ENCODE measurements at regions not wholly inside any gene's neighbourhood (a gene's known extent, or its start where the extent isn't known, plus 50 kb on each side); places are given as distances from the start of the nearest gene placed in this dataset.

DNA sequence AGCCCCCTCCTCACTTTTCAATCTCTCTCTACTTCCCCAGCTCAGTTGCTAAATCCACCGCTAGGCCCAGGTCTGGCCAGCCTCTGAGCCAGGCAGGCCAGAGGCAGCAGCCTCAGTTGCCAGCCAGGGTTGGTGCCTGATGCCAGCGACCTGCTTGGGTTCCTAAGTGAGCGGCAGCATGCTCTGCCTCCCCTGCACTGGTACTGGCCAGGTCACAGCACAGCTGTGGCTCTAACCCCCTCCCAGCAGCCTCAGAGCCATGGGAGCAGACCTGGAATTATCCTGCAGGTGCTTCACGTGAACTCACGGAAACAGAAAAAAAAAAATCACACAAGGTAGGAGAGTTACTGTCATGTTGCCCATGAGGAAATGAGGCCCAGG is 82.5 kb upstream of the ATF3 start:
- DNase-seq (ENCODE audit: low spot score): no peak

DNA sequence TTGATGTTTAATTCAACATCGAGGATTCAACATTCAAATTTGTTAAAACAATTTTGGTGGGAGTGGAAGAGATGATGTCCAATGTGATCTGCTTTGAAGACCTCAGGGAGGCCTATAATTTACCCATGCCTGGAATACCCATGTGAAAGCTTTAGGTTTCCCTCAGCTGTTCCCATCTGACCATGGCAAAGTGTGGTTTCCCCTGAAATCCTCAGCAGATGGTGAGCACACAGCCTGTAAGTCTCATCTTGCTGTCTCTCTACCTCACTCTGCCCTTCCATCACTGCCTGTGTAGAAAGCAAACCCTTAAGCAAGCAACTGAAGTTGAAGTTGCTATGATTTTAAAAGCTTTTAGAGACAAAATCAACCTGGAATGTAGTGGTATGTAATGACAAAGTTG is 80.1 kb upstream of the ATF3 start:
- no peak for DNase-seq (ENCODE audit: low spot score)

DNA sequence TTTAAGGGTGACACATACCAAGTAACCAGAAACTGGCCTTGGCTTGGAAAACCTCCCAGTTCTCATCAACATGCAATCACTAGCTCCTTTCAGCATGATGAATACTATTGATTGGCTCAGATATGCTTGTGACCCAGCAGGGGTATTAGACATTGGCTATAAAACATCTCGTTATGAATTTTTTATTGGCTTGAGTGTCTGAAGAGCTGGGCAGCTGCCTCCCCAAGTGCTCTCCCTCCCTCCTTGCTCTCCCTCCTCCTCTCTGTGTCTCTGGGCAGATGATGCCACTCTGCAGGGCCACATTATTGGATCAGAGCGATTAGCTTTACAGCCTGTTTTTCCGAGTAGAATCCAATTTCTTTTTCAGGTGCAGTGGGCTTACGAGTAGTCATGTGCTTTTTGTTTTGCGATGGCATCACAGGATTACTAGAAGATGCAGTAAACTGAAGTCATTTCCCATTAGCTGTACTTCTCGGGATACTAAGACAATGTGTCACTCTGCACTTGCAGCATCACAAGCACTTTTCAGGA is 79.3 kb upstream of the ATF3 start:
- no peak for DNase-seq (ENCODE audit: low spot score)

DNA sequence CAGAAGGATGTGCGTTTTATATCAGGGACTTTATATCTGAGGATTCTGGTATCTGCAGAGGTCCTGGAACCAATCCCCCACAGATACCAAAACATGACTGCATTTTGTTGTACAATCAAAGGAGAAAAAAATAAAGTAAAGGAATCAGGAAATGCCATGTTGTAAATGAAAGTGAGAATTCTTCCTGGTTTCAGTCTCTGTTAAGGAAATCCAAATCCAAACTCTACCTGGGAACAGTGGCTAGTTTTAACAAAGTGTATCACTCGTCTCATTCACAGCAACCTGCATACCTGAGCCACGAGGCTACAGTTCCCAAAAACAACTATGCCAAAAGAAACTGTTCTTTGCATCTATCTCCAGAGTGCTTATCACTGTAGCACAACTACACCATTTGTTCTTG is 77.3 kb upstream of the ATF3 start:
- no peak for DNase-seq (ENCODE audit: low spot score)

DNA sequence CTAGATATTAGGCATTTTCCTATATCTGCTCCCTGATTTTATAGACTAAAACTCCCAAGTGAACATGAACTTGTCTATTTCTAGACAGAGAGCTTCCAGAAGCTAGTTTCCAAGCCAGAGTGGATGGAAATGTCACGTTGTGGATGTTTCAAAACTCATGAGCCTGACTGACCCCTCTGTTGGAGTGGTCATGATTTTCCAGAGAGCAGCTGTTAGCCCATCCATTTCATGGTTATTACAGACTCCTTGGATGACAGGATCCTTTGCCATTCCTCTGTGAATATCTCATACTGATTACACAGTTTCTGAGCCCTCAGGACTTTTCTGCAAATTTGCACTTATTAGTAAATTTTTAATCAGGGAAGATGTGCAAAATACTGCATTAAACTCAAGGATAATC is 76.8 kb upstream of the ATF3 start:
- no peak for DNase-seq (ENCODE audit: low spot score)

DNA sequence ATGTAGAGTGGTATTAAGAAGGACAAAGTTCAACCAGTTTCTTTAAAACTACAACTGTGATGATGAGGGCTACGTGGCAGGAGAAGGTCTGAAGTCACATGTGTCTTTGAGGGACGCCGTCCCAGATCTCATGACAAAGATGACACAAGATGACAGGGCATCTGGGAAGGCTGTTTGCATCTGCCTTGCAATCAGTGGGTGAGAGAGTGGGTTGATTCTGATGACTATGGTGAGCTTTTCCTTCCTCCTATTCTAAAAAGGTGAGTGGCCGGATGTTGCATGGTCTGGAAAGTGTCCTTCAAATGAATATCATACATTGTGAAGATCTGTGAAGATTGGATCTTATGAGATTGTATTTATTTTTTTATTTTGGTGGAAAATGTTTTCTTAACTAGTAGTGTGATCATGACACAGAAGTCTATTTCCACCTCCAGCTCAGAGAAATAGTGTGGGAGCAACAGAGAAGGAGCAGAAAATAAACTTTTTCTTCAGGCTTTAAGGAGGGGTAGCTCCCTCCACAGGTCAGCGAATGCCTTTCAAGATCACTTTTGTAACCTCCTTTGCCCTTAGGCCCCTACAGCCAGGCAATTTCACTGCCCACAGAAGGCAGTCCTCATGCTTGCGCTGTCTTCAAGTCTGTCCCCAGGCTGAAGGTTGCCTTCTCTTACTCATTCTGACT is 76.0 kb upstream of the ATF3 start:
- DNase-seq (ENCODE audit: low spot score): no peak

DNA sequence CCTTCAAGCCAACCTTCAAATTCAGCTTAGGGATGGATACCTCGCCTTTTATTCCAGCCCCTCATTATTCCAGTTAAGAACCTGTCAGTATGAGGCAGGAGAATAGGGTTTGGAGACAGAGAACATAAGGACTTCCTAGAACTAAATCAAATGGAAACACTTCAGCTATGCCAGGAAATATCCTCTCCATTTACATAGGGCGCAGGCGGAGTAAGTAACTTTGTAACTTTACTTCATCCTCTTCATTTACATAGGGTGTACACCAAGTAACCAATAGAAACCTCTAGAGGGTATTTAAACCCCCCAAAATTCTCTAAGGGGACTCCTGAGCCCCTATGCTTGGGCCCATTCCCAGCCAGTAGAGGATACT is 75.4 kb upstream of the ATF3 start:
- no peak for DNase-seq (ENCODE audit: low spot score)

DNA sequence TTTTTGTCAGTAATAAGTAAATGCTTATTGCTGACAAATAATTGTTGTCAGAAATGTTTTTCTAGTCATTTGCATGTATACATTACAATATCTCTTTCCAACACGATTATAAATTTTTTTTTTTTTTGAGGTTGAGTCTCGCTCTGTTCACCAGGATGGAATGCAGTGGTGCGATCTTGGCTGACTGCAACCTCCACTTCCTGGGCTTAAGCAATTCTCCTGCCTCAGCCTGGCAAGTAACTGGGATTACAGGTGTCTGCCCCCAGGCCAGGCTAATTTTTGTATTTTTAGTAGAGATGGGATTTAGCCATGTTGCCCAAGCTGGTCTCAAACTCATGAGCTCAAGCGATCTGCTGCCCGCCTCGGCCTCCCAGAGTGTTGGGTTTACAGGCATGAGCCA is 72.0 kb upstream of the ATF3 start:
- DNase-seq (ENCODE audit: low spot score): no peak

DNA sequence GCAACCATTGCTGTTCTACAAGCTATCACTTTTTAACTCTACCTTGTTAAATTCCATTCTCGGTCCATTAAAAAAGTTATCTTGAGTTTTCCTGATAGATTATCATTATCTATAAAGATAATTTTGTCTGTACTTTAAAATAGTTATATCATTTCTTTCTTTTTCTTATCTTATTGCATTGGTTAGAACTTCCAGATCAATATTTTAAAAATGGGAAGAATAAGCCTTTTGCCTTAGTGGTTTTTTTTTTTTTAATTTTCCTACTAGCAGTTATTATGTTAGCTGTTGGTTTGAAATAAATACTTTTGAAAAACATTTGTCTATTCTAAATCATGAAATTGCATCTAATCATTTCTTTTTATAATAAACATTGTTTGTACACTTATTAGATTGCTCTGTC is 71.0 kb upstream of the ATF3 start:
- no peak for DNase-seq (ENCODE audit: low spot score)

DNA sequence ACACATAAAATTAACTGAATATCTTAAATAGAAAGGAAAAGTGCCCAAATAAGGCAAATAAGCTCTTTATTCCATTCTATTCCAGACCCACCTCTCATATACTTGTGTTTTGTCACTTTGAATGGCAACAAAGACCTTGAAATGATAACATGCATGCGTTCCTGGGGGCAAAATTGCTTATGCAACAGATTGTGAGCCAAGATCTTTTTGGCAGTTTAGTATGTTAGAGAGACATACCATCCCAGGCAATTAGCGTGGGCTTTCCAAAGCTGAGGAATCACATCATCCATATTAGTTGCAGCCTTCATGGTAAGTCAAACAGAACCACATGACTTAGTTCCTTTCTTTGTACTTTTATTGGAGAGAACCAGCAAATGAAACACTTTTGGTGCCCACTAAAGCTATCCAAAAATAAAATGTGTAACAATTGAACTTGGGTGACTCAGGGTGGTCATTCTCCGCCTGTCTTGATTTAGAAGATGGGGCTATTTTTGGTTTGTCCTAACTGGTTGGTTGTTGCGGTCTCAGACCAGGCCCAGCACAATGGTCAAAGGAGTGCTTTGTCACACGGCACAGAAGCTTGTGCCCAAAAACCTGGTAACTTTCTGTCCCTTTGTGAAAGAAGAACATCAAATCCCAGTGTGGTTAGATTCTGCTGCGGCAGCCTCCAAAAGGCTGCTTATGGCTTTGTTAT is 68.7 kb upstream of the ATF3 start:
- DNase-seq (ENCODE audit: low spot score): no peak

DNA sequence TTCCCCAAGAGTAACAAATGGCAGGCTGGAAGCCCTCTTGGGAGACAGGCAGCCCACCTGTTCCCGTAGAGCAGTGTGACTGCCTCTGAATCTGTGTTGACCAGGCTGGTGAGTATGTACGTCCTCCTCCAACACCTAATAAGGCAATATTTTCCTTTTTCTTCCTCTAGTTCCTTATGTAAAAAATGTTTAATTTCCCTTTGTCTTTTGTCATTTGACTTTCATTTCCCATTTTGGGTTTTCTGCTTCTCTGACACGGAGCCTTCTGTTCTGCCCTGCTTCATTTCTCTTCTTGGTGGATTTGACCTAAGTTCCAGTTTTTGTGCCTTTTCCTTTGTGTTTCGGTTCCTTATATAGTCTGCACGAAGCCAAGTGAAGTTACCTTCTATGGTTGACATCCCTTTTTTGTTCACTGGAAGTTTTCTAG is 65.8 kb upstream of the ATF3 start:
- DNase-seq (ENCODE audit: low spot score): no peak

DNA sequence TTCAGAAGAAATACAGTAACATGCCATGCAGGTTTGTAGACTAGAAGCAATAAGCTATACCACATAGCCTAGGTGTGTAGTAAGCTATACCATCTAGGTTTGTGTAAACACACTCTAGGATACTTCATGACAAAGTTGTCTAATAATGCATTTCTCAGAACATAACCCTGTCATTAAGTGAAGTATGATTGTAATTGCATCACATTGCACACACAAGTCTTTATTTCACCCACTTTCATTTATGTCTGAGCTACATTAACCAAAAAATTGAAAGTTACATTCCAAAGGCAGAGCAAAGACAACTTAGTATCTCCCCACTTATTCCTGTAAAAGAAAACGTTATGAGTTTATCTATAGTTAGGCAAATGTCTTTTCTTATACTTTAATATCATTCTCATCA is 64.5 kb upstream of the ATF3 start:
- no peak for DNase-seq (ENCODE audit: low spot score)

DNA sequence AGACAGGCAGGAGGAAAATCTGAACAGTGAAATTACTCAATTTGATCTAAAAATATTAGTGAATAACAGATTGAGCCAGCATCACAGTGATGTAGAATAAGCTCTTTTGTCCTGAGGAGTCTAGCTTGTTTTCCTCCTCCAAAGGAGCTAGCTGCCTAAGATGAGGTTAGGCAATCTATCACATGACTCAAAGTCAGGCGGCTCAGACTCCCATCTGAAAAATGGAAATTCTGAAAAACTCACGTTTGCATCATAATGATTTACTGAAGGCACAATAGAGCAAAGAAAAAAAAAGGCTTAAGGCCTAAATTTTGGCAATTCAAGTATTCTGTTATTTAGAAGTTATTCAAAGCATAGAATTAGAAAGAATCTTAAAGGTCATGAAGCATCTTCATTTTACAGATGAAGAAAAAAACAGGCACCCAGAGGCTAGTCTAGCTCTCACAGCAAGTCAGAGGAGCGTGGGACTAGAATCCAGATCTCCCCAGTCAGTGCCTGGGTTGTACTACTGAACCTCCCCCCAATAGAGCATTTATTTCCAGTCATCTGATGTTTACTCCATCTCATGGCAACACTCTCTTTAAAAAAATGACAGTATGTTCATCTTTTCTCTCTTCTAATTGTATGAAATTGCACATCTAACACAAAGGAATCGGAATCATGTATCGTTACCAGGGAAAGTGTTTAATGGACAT is 62.5 kb upstream of the ATF3 start:
- DNase-seq (ENCODE audit: low spot score): no peak

DNA sequence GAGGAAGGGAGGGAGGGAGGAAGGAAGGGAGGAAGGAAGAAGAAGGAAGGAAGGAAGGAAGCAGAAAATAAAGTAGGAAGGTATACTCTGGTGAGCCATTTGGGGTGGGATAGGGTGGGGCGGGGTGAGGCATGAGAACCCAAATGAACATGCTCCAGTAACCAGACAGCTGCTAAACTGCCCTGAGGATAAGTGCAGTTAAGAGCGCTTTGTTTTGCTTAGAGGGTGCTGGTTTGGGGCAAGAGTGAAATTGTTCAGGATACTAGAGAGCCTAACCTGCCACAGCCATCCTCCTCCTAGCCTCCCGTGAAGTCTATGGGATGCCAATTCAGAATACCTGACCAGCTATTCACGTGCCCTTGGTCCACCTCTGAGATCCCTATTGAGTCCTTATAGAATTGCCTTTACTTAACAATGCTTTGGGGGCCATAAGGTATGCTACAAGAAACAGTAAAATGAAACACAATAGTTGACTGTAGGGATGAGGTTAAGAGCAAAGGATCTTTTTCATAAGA is 59.0 kb upstream of the ATF3 start:
- DNase-seq (ENCODE audit: low spot score): no peak

DNA sequence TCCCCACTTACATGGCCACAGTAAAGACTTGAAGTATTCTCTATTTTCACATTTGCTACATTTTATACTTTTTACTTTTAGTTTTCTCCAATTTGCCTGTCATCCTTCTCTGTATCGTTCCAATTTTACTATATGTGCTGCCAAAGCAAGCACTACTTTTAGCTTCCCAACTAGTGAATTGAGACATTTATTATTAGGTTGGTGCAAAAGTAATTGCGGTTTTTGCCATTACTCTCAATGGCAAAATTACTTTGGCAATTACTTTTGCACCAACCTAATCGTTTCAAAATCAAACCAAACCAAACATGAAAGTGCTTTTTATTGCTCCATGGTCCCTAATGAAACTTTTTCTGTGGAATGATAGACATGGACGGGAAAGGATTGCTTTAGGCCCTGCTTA is 56.6 kb upstream of the ATF3 start:
- DNase-seq (ENCODE audit: low spot score): no peak

DNA sequence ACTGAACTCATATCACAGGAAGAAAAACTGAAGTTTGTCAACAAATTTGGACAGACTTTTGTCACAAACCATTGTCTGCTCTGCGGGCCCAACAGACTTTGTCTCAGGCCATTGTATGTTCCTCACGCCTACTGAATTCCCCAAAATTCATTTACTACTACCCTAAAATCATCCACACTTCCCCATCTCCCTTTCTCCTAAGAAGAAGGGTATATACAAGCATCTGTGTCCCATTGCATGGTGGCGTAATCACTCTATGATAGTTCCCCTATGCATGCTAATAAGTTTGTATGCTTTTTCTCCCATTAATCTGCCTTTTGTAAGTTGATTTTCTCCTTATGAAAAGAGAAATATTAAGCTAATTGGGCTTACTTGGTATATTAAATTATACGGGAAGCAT is 54.9 kb upstream of the ATF3 start:
- DNase-seq (ENCODE audit: low spot score): no peak

DNA sequence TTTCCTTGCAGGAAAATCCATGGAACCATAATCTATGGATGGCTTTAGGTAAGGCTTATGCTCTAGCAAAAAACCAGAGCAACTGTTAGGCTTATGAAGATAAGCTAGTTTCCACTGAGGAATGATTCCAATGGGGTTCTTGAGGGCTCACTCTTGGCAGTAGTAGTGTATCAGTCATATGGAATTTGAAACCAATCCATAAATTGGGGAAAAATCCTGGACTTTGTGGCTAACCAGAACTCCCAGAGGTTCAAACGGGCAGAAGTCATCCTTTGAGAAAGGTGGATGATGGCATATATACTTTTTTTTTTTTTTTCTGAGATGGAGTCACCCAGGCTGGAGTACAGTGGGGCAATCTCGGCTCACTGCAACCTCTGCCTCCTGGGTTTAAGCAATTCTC is 54.2 kb upstream of the ATF3 start:
- DNase-seq (ENCODE audit: low spot score): no peak

DNA sequence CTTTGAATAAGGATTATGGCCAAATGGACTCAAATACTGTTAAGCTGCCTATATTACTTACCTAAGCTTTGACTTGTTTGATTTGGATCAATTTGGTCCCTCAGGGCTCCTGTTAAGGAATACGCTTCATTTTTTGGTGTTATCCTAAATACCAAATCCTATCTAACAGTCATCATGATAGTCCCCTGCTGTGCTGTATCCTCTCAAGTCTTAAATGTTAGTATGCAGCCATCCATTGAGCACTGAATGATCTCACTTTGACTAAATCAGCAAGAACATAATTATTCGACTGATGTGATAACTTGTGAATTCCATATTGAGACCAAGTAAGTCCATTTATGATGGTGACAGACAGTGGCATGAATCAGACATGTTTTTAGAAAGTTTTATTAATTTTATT is 53.1 kb upstream of the ATF3 start:
- DNase-seq (ENCODE audit: low spot score): no peak

DNA sequence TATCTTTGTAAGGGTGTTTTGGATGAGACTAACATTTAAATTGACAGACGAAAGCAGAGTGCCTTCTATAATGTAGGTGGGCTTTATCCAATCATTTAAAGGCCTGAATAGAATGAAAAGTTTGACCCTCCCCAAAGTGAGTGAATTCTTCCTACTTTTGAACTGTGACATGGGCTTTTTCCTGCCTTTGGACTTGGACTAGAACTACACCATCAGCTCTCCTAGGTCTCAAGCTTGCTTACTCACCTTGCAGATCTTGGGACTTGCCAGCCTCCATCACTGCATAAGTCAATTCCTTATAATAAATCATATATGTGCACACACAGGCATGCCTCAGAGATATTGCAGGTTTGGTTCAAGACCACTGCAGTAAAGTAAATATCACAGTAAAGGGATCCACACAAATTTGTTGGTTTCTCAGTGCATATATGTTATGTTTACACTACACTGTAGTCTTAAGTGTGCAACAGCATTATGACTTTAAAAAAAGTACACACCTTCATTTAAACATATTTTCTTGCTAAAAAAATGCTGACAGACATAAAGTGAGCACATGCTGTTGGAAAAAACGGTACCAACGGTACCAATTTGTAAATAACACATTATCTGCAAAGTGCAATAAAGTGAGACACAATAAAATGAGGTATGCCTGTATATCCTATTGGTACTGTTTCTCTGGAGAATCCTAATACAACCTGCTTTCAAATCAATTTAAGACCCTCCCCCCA is 51.6 kb upstream of the ATF3 start:
- no peak for DNase-seq (ENCODE audit: low spot score)

DNA sequence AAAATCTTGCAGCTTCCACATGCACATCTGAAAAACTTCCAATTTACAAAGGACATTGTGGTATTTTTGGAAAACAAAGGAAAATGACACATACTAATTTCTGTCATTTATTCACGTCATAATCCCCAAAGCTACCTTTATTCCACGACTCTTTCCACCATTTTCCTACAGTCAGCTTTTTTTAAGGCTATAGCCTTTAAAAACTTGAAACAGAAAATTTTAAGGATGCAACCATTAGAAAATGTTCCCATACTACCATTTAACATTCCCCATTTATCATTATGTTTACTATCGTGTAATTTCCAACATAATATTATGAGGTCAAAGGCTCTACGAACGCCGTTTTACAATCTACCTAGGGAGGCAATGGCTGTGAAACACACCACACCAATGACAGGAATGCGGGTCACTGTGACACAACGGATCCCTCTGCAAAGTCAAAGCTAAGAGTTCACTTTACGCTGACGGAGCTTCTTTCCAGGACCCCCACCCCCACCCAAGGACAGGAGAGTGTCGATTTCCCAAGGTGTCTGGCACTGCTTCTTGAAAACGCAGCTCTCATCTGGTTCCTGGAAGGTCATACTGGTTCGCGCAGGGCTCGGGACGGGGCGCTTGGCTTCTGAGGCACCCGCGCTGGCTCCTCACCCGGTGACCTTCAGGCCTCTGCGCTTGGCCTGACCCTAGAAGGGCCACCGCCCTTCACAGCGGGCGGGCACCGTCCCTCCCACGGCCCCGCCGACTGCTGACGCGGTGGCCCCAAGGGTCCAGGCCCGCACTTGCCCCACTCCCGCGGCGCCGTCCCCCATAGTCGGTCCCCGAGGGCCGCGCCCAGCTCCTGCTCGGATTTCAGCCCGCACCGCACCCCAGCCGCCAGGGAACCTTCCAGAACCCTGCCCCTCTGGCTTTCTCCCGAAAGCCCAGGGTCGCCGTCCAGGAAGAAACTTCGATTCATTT is 50.5 kb upstream of the ATF3 start:
- DNase-seq (ENCODE audit: low spot score): peak; percentile 20
